CD4-positive, alpha-beta T cell treated with Interleukin-1 beta for 1 hour (primary cell): ENCODE measurements at regions not wholly inside any gene's neighbourhood (a gene's known extent, or its start where the extent isn't known, plus 50 kb on each side); places are given as distances from the start of the nearest gene placed in this dataset.

Experiments used
- DNase-seq, 2 donors: peaks; one replicate each; pipeline ENCODE4 v3.0.0-alpha.2; 2020 to 2022

GRCh38 chr13:77480066-77480465 lies 55.4 kb upstream of the SCEL start:
- no peak for DNase-seq

- DNase-seq, result no peak
These were observed 56.2 kb upstream of the SCEL start for GRCh38 chr13:77479326-77479725.

- DNase-seq, result no peak
These were observed 58.1 kb upstream of the SCEL start for GRCh38 chr13:77477299-77477848.

DNA sequence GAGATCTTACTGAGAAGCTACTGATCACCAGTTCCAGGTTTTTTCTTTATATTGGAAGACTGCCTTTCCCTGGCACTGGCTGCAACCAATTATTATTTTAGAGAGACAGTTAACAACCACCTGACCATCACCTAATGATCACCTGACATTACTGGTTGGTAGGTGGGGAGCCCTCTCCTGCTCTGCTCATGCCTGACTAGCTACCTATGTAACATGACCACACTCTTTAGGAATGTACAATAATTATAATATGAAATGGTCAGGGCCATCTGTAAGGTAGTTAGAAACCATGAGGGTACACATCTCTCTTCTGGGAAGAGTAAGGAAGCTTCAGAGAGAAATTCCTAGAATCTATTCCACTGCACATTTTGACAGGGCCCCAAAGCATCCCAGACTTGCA lies 59.0 kb upstream of the SCEL start:
- DNase-seq, result no peak

DNA sequence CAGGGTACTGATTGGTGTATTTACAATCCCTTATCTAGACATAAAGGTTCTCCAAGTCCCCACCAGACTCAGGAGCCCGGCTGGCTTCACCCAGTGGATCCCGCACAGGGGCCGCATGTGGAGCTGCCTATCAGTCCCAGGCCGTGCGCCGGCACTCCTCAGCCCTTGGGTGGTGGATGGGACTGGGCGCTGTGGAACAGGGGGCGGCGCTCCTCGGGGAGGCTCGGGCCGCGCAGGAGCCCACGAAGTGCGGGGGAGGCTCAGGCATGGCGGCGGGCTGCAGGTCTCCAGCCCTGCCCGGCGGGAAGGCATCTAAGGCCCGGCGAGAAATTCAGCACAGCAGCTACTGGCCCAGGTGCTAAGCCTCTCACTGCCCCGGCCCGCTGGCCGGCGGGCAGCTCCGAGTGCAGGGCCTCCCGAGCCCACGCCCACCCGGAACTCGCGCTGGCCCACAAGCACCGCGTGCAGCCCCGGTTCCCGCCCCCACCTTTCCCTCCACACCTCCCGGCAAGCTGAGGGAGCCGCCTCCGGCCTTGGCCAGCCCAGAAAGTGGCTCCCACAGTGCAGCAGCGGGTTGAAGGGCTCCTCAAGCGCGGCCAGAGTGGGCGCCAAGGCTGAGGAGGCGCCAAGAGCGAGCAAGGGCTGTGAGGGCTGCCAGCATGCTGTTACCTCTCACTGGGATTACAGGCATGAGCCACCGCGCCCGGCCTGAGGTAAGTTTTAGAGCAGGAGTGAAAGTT lies 60.0 kb upstream of the SCEL start:
- DNase-seq, result no peak

GRCh38 chr13:77470986-77471385 lies 64.5 kb upstream of the SCEL start:
- no peak for DNase-seq

DNA sequence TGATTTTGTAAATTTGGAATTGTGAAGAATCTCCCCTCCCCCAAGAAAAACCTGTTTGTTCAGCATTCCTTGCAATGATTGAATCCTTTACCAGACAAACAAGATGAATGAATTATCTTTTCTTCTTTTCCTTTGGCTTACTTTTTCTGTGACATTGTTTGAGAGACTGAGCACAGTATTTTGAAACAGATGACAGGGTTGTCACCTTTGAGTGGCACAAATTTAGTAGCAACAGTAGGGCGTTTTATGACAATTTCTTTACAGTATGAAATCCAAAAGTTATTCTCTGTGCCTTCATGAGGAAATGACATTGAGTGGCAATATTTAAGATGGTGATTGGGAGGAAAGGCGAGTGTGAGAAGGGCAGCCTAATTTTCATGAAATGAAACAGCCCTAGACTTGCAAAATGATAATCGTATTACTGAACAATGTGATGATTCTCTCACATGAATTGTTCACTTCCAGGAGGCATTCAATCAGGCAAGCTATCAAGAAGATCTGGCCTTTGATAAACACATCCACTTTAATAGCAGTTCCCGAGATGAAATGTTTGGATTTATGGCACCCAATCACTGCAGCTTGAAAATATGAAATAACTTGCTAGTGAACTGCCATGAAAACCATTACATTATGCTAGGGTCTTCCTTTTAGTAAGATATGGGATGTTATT lies 68.6 kb upstream of the SCEL start:
- DNase-seq, result no peak

- DNase-seq, result no peak
These were observed 69.8 kb upstream of the SCEL start for GRCh38 chr13:77465603-77466195.

DNA sequence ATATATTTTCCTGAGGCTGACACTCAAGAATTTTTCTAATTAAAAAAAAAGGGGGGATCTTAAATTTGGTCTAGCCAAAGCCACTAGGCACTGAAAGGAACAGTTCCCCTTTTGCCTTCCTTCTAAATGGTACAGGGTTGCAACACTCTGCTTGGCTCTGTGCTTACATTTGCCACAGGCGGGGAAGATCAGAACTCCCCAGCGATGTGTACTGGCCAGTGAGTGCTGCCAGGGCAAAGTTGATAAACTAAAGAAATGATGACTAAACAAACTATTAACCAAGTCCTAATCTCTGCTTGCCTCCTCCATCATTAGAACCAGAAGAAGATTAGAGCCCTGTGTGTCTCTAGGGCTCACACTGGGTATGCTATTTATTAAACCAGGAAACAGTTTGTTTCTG lies 75.3 kb upstream of the SCEL start:
- peak in 1 of 2 donors; percentile 52 for DNase-seq

DNA sequence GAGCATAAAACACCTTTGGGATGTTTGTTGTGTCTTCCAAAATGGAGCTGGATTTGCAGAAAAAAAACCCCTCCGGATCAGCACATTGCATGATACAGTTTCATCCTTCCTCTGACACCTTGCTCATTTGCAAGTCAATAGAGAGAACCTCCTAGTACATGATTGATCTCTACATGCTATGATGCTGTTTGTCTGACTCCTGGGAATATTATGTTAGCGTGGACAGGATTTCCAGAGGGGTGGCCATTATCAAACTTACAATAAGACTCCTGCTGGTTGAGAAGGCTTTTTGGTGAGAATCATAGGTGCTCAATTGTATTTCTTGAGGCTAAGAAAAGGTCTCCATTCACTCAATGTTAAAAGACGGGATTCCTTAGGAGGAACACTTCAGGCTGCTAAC lies 75.9 kb upstream of the SCEL start:
- no peak for DNase-seq

GRCh38 chr13:77458736-77459135 lies 76.8 kb upstream of the SCEL start:
- no peak for DNase-seq

- DNase-seq, result no peak
These were observed 77.5 kb upstream of the SCEL start for GRCh38 chr13:77457966-77458365.

- no peak for DNase-seq
These were observed 79.2 kb upstream of the SCEL start for GRCh38 chr13:77456271-77456670.

GRCh38 chr13:77449265-77449664 lies 86.2 kb upstream of the SCEL start:
- DNase-seq, result no peak

GRCh38 chr13:77448689-77449088 lies 86.8 kb upstream of the SCEL start:
- DNase-seq, result peak in 1 of 2 donors; percentile 7

DNA sequence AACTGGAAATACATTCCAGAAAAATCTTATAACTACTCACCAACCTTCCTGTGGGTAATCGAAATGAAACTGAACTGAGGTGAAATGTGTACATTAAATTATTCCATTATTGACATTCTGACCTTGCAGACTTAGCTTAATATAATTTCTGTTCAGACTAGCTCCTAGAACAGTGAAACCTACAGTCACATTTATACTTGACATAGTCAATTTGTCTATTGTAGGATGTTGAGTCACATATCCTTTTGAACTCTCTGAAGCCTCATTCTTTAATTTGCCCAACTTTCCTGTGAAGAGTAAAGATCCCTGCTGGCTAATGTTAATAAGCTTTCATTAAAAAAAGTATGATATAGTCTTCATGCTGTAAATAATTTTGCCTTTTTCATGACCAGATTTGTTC lies 92.0 kb upstream of the SCEL start:
- no peak for DNase-seq

GRCh38 chr13:77437267-77437666 lies 98.2 kb upstream of the SCEL start:
- no peak for DNase-seq

DNA sequence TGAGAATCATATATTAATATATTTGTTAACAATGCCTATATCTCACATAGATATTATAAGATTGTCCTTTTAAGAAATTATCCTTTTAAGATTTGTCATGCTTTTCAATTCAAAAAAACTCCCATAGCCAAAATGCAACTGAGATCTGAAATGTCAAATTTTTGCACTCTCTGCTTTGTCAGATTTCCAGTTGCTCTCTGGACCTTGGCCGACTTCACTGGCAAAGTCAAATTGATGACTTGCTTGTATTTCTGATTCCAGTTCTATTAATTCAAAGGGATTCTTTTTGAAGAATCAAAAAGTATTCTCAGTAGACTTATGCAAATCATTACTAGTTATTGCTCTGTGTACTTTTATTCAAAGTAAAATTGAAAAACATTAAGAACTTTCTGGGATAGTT lies 101.2 kb upstream of the SCEL start:
- DNase-seq, result no peak

DNA sequence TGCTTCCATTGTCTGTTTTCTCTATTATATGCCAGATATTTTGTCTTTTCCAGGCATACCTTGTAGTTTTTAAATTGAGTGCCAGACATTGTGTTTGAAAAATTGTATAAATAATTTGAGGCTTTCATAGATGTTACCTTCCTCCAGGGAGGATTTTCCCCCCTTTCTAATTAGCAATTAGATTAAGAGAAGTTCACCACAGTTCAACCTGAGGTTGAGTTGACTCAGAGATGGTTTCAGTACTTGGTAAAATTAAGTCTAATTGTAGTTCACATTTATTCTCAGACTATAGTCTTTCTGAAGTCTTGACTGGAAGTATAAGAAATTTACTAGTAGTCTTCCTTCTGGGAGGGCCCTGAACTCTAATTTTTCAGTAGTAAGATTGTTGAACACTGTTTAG lies 104.1 kb upstream of the SCEL start:
- DNase-seq, result no peak

GRCh38 chr13:77430377-77430951 lies 103.6 kb upstream of the MYCBP2 start:
- no peak for DNase-seq

DNA sequence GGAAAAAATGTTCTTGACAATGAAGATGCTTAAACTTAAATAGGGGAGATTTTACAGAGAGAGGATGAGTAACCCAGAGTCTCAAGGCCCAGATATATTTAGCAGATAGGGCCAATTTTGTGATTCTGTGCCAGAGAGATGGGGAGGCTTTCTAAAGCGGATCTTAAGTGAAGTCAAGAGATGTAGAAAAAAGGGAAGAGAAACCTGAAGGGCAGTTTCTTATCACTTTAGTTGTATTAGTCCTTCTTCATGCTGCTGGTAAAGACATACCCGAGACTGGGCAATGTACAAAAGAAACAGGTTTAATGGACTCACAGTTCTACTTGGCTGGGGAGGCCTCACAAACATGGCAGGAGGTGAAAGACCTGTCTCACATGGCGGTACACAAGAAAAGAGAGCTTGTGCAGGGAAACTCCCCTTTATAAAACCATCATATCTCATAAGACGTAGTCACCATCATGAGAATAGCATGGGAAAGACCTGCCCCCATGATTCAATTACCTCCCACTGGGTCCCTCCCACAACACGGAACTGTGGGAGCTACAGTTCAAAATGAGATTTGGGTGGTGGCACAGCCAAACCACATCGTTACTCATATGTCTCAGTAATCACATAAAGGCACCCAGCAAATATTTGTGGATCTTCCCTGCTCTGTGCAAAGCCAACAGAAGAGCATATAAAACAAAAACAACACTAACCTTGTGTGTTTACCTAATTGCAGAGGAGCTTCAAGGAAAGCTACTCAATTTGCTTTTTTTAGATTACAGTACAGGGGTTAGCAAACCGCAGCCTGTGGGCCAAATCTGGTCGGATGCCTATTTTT lies 102.6 kb upstream of the MYCBP2 start:
- peak in 1 of 2 donors; percentile 4 for DNase-seq

GRCh38 chr13:77425705-77426104 lies 98.8 kb upstream of the MYCBP2 start:
- DNase-seq, result no peak

- DNase-seq, result no peak
These were observed 96.4 kb upstream of the MYCBP2 start for GRCh38 chr13:77423296-77423695.
